NCI-H1092 treated with DMSO at 0.1 percent for 48 hours (cell line): ENCODE measurements at regions not wholly inside any gene's neighbourhood (a gene's known extent, or its start where the extent isn't known, plus 50 kb on each side); places are given as distances from the start of the nearest gene placed in this dataset.

Experiments
- DNase-seq: peaks from one replicate; lab custom pipeline; 2025; lab: John Stamatoyannopoulos, UW

DNA sequence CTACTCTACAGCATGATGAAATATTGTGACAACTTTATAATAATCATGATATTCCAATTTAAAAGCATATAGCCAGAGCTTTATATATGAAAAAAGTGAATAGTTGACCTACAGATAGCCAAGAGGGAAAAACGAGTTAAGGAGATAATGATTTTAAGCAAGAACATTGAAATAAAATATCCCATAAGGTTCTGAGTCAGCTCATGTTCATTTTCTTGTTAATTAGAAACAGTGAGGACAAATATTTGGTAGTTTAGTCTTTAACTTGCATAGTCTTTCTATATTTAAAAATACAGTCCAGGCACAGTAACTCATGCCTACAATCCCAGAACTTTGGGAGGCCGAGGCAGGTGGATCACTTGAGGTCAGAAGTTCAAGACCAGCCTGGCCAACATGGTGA lies 55.8 kb upstream of the CDH6 start:
- DNase-seq = no peak

DNA sequence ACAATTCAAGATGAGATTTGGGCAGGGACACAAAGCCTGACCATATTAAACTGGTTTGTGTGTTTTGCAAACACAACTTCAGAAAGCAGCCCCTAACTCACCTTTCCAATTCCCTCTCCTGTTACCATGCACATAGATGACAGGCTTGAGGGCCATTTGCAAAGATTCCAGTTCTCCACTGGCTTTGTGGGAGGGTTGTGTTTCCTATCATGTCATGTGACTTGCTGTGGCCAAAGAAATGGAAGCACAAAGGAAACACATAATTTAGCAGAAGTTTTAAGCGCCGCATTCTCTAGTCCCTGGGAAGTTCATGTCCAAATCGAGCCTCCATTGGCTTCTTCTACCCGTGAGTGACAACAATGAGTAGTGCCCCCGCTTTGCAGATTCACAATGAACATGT lies 57.9 kb upstream of the CDH6 start:
- DNase-seq = no peak

DNA sequence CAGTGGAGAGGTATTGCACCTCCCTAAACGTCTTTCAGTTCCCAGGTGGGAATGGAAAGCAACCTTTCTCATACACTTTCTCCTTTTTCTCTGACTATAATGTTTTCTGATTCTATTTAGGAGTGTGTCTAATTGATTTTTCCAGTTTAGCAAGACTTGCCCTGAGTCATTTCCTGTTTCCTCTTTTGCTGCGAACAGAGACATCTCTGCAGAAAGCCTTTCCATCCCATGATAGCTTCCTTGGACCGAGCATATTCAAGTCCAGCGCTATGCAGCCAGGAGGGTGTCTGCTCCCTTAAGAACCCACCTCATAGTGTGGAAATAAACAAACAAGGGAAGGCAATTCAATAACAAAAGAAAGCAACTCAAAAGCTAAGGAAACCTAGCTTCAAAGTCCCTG lies 60.0 kb upstream of the CDH6 start:
- DNase-seq = no peak

DNA sequence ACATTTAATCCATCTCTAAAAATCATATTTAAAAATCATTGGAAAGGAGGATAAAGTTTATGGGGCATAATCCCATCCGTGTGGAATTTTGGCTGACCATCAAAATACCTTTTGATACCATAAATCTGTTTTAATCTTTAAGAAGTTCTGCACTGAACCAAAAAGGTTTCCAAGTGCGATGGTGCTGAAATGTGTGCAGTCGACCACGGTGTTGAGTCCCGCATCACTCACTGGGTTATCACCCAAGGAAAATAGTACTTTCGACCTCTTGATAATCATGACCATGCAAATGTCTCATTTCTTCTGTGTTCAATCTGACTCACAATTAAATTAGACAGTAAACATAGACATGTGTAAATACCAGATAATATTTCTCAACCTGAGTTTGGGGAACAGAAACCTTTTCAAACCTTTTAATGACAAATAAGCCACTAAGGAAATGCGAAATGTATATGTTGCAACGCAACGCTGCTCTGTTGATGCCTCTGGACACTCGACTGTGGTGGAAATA lies 62.0 kb upstream of the CDH6 start:
- no peak for DNase-seq

DNA sequence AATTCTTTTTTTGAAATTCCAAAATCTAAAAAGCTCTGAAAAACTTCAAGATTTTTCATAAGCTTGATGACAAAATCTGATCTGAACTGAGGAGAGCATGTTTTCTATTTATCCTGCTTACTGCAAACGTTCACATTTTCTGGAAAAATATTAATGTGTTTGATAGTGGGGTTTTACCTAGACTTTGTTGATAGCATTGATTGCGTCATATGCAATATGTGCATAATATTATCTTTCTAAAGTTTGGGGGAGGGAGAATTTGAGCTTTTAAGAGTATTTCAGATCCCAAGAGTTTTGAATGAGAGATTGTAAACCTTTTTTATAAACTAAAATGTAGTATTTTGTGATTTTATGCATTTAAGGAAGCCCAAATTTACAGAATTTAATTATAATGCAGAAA lies 62.8 kb upstream of the CDH6 start:
- DNase-seq = no peak

DNA sequence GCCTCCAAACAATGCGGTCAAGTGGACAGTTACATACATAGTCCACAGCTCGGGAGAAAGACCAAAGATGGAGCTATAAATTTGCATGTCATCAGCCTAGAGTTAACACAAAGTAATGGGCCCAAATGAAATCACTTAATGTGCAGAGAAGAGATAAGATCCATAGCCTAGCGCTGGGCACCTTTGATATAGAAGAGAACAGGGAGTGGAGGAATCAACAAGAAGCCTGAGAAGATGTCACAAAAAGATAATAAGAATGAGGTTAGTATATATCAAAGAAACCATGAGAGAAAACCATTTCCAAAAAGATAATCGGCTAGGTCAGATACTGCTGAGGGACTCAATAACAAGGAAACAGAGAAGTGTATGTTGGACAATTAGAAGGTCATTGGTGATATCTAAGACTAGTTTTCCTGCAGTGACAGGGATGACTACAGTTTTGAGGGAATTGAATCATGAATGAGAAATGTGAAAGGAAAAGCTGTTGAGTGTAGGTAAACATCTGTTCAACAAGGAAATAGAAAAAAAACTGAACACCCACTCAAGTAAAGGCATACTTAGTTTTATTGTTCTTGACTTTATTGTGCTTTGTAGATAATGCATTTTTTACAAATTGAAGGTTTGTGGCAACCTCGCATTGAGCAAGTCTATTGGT lies 68.7 kb upstream of the CDH6 start:
- no peak for DNase-seq

DNA sequence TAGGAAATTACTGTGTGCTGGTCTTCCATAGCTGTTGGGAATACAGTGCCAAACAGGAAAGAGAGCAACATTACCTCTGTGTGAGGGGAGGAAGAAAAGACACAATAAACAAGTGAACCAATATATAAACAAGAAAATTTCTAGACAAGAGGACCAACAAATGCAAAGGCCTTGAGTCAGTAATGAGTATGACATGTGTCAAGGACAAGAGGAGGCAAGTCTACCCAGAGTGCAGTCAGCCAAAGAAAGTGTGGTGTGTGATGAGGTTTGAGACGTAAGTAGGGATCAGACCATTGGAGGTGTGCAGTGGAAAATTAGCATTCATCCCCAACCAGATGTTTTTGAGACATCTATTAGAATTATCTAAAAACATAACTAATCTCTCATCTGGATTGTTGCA lies 69.5 kb upstream of the CDH6 start:
- no peak for DNase-seq

DNA sequence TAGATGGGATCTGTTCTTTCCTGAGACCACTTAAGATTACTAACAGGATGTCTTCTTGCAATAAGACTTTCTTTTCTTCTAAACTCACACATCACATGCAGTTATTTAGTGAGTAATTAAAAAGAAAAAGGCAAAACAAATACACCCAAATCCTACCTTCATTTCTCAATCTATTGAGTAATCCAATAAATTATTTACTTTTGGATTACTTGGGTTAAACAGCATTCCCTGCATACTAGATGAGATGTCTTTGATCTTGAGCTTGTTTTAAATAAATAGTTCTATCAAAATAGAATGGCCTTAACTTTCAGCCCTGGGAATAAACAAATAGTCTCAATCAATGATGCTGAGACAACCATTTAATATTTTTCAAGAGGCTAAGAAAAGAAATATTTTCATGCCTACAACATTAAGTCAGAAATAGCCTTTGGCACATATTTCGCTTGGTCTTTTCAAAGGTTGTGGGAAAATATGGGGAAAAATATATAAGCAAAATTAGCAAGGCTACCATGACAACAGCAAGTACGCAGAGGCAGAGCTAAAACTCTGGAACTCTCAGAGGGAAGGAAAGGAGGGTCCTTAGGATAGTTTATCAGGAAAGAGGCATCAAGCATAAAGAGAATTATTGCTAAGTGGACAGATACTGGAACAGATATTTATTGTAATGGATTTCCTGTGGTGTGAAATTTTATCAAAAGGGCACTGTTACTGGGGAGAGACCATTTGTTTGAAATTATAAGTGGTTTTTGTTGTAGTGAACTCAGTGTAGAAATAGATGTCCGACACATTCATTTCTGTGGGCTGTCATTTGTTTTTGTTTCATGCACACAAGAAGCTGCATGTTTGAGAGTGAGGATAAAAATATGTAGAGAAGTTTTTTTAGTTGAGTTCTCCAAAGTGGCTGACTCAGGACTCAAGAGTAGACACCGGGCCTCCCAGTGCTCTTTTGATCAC lies 70.2 kb upstream of the CDH6 start:
- DNase-seq = no peak

DNA sequence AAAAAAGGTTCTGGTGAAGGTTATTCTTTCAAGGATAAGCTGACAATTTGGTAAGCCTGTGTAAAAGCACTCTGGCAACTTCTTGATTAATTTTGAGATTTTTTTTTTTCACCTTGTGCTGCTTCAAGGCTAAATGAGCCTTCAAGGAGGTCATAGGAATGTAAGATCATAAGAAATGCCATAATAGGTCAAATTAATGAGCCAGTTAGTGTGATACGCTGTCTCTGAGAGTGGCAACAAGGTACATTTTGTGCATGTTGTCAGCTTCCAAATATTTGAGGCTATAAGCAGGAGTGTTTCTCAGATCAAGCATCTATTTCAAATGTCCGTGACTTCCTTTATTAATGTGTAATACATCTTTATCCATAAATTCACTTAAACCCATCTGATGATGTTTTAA lies 72.3 kb upstream of the CDH6 start:
- no peak for DNase-seq

DNA sequence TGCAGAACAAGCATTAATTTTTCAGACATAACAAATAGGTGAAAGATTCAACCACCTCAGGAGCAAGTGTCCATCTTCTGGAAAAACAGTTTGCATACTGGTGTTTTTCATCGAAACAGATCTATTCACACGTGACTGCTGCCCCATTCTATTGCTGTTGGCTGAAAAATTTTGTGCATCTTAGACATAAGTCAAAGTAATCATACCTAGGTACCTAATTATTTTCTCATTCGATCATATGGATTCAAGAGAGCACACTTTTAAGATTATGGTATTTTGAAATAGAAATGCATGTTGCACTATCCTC lies 72.9 kb upstream of the CDH6 start:
- DNase-seq = no peak

DNA sequence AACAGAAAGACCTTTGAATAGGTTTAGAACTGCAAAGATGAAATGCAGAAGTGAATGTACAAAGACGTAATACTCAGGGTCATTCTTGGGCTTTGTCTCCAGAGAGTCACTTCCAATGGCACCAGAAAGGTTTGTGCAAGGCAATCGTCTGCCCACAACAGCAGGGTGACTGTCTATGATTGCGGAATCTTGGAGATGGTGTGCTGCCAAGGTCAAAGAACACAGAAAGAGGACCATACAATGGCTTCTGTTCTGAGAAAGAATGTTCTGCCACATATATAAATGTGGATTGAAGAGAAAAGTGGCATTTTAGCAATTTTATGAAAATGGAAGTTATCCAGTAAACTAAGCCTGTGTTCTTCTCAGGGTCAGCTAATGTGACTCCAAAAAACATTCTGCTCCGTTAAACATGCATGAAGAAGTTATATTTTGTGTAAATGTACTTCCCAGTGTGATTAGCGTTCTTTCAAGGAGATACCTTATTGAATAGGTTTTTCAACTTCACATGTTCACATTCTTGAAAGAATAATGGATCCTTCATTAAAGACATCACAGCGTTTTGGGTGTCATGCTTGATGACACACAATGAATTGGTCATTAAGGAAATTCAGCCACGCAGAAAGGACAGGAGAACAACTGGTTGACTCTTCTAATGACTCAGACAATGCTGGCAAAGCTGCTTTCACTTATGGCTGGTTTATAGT lies 73.4 kb upstream of the CDH6 start:
- DNase-seq = no peak

DNA sequence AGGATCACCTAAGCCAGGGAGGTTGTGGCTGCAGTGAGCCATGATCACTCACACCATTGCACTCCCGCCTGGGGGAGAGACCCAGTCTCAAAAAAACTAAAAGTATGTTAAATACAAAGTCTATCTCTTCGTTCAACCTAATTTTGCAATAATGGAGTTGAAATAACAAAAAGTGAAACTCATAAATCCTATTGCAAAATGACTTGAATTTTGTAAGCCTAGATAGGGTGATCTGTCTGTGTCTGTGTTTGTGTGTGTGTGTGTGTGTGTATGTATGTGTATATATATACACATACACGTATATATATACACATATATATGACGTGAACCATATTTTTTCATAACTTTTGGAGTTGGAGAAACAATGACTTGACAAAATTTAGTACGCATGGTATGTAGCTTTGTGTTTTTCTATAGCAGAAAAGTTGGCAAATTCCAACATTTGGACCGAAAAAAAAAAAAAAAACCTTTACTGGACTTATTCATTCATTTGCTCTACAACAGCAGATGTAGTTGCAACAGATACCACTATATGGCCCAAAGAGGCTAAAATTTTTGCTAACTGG lies 76.9 kb upstream of the CDH6 start:
- DNase-seq = no peak

DNA sequence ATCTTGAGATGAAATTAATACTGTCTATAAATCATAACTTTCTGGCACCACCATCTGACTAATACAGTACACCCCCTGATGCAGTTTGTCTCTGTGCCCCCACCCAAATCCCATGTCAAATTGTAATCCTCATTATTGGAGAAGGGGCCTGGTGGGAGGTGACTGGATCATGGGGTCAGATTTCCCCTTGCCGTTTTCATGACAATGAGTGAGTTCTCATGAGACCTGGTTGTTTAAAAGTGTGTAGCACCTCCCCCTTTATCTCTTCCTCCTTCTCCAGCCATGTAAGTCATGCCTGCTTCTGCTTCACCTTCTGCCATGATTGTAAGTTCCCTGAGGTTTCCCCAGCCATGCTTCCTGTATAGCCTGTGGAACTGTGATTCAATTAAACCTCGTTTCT lies 78.7 kb upstream of the CDH6 start:
- DNase-seq = no peak

DNA sequence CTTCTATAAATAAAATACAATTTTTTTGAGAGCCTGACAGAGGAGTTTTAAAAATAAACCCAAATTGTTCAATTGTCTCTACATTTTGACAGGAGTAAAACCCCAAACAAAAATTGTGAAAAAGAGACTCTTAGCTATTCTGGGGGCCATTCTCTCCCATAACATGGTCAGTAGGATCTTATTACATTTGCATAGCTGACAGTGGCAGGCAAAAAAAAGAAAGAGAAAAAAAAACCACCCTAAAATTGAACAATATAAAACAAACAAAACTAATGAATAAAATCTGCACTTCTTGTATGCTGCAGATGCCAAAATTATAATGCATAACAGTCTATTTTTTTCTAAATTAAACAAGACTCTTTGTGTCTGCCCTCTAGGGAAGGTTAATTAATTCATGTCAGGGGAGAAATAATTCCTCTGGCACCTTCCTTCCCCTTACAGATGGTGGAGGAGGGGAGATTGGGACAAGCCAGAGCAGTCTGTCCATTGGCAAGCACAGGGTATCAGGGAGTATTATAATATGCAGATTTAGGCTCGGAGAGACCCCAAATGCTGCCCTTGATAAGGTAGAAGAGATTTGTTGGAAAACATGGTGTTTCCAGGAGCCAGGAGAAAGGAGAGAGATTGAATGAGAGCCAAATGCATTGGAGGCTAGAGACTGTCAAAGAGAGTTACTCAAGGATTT lies 79.7 kb upstream of the CDH6 start:
- DNase-seq = no peak

DNA sequence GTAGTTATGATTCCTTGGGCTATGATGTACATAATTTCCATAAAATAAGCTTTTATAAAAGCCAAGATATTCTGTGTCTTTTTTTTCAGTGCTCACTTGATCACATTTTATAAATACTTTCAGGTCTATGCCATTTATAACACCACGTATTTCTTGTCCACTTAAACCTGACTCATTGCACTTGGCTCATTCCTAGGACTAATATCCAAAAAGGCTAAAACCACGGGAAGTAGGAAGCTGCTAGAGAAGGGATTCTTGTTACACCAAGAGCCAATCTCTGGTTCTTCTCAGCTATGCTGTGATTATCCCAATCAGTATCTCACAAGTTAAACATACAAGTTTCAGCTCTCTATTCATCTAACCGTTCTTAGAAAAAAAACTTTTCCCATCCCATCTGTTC lies 80.4 kb upstream of the CDH6 start:
- no peak for DNase-seq

DNA sequence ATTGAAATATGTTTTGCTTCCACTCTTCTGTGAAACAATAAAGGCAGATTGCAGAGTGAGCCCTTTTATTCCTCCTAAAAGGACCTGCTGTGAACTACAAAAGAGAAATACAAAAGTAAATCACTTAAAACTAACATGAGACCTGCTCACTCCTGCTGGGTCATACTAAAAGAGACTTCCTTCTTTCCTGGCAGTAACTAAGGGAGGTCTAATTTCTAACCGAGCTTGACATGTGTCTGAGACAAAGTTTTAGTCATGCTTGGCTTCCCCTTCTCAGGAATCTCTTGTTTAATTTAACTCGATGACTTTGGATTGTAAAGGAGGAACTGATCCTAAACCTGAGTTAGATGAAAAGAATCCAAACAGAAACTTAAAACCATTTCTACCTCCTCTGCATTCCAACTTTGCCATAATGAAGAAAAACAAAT lies 86.4 kb upstream of the CDH6 start:
- peak; percentile 8 for DNase-seq

DNA sequence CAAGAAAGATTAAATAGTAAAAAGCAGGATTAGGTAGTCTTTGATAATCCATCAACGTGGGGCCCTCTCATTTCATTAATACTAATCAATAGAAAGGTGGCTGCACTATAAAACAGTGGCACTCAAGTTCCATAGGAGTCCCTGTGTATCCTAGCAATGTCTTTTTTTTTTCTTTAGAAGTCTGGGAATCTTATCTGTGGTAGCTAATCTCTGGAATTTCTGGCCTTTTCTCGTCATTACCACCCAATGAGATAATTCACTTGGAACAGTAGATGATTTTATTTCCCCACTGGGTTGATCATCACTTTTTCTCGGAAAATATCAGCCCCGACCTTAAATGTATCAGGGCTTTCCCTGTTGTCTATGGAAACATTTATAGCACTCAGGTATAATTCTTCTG lies 86.8 kb upstream of the CDH6 start:
- no peak for DNase-seq

DNA sequence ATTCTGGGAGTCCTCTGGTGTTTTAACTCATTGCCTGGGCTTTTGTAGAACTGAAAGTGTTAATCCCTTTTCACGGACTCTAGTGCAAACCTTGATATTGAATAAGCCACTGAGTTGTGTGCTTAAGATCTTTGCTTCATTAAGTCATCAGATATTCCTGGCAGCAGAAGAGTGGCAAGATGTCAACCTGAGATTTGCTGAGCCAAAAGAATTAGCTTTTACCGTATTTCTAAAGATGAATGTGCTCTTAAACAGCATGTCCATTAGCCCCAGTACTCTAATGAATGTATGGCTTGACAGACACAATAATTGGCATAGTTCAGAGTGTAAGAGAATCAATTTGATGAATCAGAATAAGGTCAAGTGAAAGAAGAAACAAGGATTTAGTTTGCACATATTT lies 87.2 kb upstream of the CDH6 start:
- DNase-seq = no peak

DNA sequence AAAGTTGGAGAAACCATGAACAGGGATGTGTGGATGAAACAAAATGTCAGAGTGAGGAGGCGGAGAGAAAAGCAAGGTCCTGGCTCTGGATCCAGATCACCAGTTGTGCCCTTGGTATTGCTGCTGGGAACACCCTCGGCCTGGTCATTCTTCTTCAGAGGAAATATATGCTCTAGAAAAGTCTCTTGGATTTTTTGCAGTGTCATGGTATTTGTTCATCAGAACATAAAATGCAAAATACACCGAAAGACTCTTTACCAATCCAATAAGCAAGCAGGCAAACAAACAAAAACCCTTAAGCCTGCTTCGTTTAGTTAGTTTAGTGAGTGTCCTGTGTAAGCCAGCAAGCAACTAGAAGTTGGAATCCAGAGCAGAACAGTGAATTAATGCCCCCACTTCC lies 88.7 kb upstream of the CDH6 start:
- DNase-seq = no peak

DNA sequence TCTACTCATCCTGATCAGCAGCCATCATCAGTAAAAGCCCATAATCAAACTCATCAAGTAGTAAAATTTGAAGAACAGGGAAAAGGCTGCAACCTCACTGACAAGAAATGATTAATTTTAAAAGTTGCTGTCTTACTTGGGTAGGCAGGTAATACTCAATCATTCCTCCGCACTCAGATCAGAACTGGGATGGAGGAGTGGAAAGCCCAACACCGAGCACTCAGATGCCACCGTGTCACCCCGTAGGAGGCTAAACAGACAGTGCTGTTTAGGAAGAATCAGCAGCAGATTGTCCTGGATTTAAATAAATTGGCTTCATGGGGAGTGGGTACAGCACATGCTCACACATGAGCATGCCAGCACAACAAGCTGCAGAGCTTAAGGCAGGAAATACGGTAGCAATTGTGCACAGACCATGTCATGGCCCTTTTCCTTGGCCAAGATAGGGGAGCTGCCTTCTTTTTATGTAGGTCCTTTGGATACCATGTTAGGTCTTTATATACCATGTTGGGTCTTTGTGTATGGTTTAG lies 92.6 kb upstream of the CDH6 start:
- no peak for DNase-seq

DNA sequence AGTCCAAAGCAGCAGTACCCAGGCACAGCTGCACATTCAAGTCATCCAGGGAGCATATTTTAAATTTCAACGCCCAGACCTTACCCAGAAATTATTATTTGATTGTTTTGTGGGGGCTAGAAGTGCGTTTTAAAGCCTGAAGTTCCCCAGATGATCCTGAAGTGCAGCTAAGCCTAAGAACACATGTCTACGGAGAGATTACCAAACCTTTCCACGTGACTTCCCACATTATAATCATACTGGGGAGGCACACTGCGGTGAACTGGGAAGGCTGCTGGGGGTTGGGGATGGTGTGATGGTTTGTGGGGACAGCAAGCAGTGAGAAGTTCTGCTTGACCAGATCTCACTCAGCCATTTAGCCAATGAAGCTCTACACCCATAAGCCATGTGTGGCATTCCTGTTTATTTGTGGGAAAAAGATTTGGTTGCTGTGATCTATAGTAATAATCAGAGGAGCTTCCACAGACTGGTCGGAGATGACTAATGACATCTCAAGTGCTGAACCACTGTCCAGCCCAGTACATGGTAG lies 93.4 kb upstream of the CDH6 start:
- DNase-seq = no peak

DNA sequence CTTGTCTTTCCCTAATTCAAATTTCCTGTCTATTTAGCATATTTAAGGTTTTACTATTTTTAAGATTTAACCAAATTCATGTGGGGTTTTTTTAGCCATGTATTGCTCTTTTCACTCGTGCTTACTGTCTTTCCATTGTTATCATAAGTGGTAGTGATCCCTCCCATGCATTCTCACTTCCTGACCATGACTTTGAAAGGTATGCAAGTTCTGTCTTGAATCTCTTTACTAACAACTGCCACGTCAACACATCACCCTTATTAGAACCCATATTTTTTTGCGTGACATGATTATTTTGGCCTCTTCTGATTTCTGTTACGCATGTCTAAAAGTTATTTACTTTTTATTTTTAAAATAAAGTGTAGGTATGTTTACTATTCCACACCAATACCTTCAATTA lies 94.7 kb upstream of the CDH6 start:
- no peak for DNase-seq
